GDM1 (cell line): ENCODE measurements at regions not wholly inside any gene's neighbourhood (a gene's known extent, or its start where the extent isn't known, plus 50 kb on each side); places are given as distances from the start of the nearest gene placed in this dataset.
A peak's percentile ranks its signal among the peaks of the same experiment; 100 is the strongest.

Experiments
- DNase-seq: peaks from one replicate; lab custom pipeline; 2025; lab: John Stamatoyannopoulos, UW

- peak; percentile 26 for DNase-seq
Observed at GRCh38 chr20:40769677-40770285, 80.7 kb upstream of the MAFB start.

GRCh38 chr20:40770564-40771307 lies 81.7 kb upstream of the MAFB start:
- DNase-seq = no peak

GRCh38 chr20:40771308-40771610 lies 82.2 kb upstream of the MAFB start:
- DNase-seq = no peak

- DNase-seq = no peak
Observed at GRCh38 chr20:40771848-40772511, 82.9 kb upstream of the MAFB start.

- no peak for DNase-seq
Observed at GRCh38 chr20:40773376-40773775, 84.3 kb upstream of the MAFB start.

GRCh38 chr20:40774252-40774651 lies 85.2 kb upstream of the MAFB start:
- no peak for DNase-seq

GRCh38 chr20:40775561-40776146 lies 86.6 kb upstream of the MAFB start:
- DNase-seq = no peak

- DNase-seq = no peak
Observed at GRCh38 chr20:40776466-40777457, 87.7 kb upstream of the MAFB start.

GRCh38 chr20:40777653-40778052 lies 88.6 kb upstream of the MAFB start:
- no peak for DNase-seq

GRCh38 chr20:40778894-40779496 lies 90.0 kb upstream of the MAFB start:
- no peak for DNase-seq

- no peak for DNase-seq
Observed at GRCh38 chr20:40781327-40782042, 92.4 kb upstream of the MAFB start.

GRCh38 chr20:40782043-40782368 lies 93.0 kb upstream of the MAFB start:
- no peak for DNase-seq

GRCh38 chr20:40785346-40785745 lies 96.3 kb upstream of the MAFB start:
- no peak for DNase-seq

- no peak for DNase-seq
Observed at GRCh38 chr20:40786336-40786735, 97.3 kb upstream of the MAFB start.

- no peak for DNase-seq
Observed at GRCh38 chr20:40787941-40788340, 98.9 kb upstream of the MAFB start.

GRCh38 chr20:40797425-40797824 lies 108.4 kb upstream of the MAFB start:
- DNase-seq = no peak

- no peak for DNase-seq
Observed at GRCh38 chr20:40798066-40798465, 109.0 kb upstream of the MAFB start.

- DNase-seq = no peak
Observed at GRCh38 chr20:40802886-40803285, 113.8 kb upstream of the MAFB start.

- no peak for DNase-seq
Observed at GRCh38 chr20:40803381-40803780, 114.3 kb upstream of the MAFB start.

- no peak for DNase-seq
Observed at GRCh38 chr20:40805592-40805991, 116.6 kb upstream of the MAFB start.
